ENCODE measurements at regions not wholly inside any gene's neighbourhood (a gene's known extent, or its start where the extent isn't known, plus 50 kb on each side); places are given as distances from the start of the nearest gene placed in this dataset.
A peak's percentile ranks its signal among the peaks of the same experiment; 100 is the strongest.

- Histone ChIP-seq H3K27ac (no peak overlapping the region), H3K4me1 (ENCODE audit: insufficient read depth) (no peaks in the 10 kb centered on the region), H3K4me3 (no peak overlapping the region), H3K27me3 (no peaks in the 10 kb centered on the region), H3K36me3 (no peaks in the 10 kb centered on the region), H3K9me3 (no peaks in the 10 kb centered on the region)
- intact Hi-C loops (cut with DNase I), result no loop called here
- DNase-seq, result no peak
- TF ChIP-seq EP300 (IDR thresholded peaks at IDR 0.05) (no peak), POLR2A (IDR thresholded peaks at IDR 0.05) (no peak)
- TF ChIP-seq, protein P1, sequence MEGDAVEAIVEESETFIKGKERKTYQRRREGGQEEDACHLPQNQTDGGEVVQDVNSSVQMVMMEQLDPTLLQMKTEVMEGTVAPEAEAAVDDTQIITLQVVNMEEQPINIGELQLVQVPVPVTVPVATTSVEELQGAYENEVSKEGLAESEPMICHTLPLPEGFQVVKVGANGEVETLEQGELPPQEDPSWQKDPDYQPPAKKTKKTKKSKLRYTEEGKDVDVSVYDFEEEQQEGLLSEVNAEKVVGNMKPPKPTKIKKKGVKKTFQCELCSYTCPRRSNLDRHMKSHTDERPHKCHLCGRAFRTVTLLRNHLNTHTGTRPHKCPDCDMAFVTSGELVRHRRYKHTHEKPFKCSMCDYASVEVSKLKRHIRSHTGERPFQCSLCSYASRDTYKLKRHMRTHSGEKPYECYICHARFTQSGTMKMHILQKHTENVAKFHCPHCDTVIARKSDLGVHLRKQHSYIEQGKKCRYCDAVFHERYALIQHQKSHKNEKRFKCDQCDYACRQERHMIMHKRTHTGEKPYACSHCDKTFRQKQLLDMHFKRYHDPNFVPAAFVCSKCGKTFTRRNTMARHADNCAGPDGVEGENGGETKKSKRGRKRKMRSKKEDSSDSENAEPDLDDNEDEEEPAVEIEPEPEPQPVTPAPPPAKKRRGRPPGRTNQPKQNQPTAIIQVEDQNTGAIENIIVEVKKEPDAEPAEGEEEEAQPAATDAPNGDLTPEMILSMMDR (IDR thresholded peaks at IDR 0.05), result no peak
- WGBS, 3 donors, result 73 to 78% (median 78%) methylated on average over 6 of the region's 6 CpGs
These were observed 177.6 kb downstream of the MIAT start for GRCh38 chr22:26835023-26835422.

DNA sequence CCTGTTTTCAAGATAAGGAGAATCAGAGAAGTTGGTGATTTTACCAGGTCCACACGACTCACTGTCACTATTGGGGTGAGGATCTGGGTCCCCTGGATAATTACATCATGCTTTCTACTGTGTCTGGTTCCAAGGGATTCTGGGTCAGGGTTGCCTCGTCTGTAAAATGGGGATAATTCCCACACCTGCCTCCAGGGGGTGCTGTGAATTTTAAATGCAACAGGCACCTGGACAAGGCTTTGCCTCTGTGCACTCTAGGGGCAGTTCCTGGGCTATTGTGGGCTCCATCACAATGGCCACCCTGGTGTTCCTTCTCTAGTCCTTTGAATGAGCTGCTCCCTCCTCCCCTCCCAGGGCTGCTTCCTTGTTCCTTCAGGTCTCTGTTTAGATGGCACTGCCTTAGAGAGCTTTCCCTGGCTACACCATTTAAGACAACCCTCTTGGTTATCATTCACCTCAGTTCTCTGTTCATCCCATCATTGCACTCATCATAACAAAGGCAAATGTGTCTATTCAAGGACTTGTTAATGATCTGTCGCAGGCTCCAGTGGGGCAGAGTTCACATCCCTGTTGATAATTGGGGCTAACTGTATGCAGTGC lies 178.6 kb downstream of the MIAT start:
- no peaks in the 10 kb centered on the region for H3K27me3 ChIP-seq
- H3K27ac ChIP-seq, result no peak overlapping the region
- no peaks in the 10 kb centered on the region for H3K9me3 ChIP-seq
- WGBS, 3 donors, result 35 to 43% (median 36%) methylated on average over 3 of the region's 3 CpGs
- intact Hi-C loops (cut with DNase I), result no loop called here
- TF ChIP-seq, protein P1 (IDR thresholded peaks at IDR 0.05), result peak in 1 of 3 donors; percentile 10
- TF ChIP-seq EP300 (IDR thresholded peaks at IDR 0.05), result no peak
- TF ChIP-seq POLR2A (IDR thresholded peaks at IDR 0.05), result no peak
- DNase-seq, result peak in 3 of 5 donors; percentile 25 to 34 (median 33)
- no peak overlapping the region for H3K4me3 ChIP-seq
- no peaks in the 10 kb centered on the region for H3K36me3 ChIP-seq
- no peaks in the 10 kb centered on the region for H3K4me1 ChIP-seq (ENCODE audit: insufficient read depth)

DNA sequence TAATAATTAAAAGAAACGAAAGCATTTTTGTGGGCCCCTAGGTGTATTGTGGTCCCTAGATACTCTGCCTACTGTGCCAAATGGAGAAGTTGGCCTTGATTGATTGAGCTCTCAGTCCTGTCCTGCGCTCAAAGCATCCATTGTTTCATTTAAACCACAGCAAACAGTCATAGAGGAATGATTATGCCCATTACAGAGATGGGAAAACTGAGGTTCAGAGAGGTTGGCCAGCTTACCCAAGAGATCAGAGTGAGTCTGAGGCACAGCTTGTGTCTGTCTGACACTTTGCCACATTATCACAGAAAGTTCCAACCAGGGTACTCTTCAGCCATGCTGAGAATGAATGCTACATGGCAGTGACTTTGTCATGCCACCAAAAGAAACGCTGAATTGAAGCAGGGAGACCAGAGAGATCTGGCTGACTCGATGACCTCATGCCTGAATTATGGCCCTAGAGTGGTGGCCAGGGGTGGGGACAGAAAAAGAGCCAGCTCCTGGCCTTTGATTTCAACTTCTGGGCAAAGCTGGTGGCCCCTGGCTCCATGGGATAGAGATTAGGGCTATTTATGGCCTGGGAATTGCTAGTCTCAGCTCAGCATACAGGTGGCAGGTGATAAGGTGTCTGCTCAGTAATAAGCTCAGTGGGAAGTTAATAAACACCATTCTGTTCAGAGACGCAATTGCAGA lies 180.5 kb downstream of the MIAT start:
- no peaks in the 10 kb centered on the region for H3K27me3 ChIP-seq
- intact Hi-C loops (cut with DNase I), result no loop called here
- no peak for DNase-seq
- H3K27ac ChIP-seq, result no peak overlapping the region
- TF ChIP-seq POLR2A (IDR thresholded peaks at IDR 0.05) (no peak), EP300 (IDR thresholded peaks at IDR 0.05) (no peak)
- TF ChIP-seq, protein P1 (IDR thresholded peaks at IDR 0.05), result no peak
- H3K36me3 ChIP-seq, result no peaks in the 10 kb centered on the region
- WGBS, 3 donors, result 52 to 64% (median 54%) methylated on average over 5 of the region's 5 CpGs
- no peak overlapping the region for H3K4me3 ChIP-seq
- no peaks in the 10 kb centered on the region for H3K4me1 ChIP-seq (ENCODE audit: insufficient read depth)
- no peaks in the 10 kb centered on the region for H3K9me3 ChIP-seq

DNA sequence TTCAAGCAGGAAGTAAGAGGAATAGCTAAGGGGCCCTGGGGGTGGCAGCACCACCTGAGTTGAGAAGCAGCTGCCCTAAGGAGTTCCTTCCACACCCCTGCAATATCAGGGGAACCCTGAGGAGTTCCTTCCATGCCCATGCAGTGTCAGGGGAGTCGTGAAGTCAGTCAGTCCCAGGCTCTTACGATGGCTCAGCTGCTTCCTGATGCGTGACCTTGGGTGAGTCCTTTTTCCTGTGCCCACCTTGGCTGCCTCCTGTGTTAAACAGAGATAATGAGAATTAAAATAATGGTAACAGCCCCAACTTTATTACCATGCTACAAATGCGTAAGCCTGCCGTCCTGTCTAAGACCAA lies 181.1 kb downstream of the MIAT start:
- Histone ChIP-seq H3K36me3 (no peaks in the 10 kb centered on the region), H3K9me3 (no peaks in the 10 kb centered on the region), H3K27ac (no peak overlapping the region), H3K4me3 (no peak overlapping the region), H3K27me3 (no peaks in the 10 kb centered on the region), H3K4me1 (ENCODE audit: insufficient read depth) (no peaks in the 10 kb centered on the region)
- 83 to 94% (median 87%) methylated on average over 5 of the region's 5 CpGs for WGBS, 3 donors
- no peak for DNase-seq
- TF ChIP-seq EP300 (IDR thresholded peaks at IDR 0.05) (no peak), POLR2A (IDR thresholded peaks at IDR 0.05) (no peak)
- TF ChIP-seq, protein P1 (IDR thresholded peaks at IDR 0.05), result no peak
- intact Hi-C loops (cut with DNase I), result no loop called here
